ENCODE measurements at regions not wholly inside any gene's neighbourhood (a gene's known extent, or its start where the extent isn't known, plus 50 kb on each side); places are given as distances from the start of the nearest gene placed in this dataset.
"Not testable (repeated sequence)": the region's sequence is repeated elsewhere in the genome, so short reads cannot be mapped to it uniquely, and the experiment has no call there.

DNA sequence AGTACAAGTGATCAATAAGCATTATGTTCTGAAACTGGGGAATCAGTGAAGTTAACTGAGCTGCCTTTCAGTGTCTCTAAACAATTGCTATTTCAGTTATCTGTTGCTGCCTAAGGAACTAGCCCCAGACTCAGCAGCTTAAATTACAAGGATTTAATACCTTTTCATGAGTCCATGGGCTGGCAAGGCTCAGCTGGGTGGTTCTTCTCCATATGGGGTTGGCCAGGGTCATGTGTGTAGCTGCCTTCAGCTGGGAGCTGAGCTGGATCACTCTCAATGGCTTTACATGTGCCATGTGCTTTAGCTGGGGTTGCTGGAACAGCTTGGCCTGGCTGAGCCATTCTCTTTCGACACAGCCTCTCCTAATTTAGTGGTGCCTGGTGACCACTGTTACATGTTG, 295.0 kb upstream of the NCAM1 start:
- Histone ChIP-seq H3K27ac (ENCODE audit: low read length) (no peak overlapping the region), H3K4me3 (ENCODE audit: low read length) (no peak overlapping the region), H3K36me3 (ENCODE audit: control insufficient read depth, insufficient read depth, low read length) (no peaks in the 10 kb centered on the region), H3K9me3 (ENCODE audit: control insufficient read depth, insufficient read depth, low read length) (no peaks in the 10 kb centered on the region), H3K4me1 (ENCODE audit: control insufficient read depth, insufficient read depth, low read length) (no peaks in the 10 kb centered on the region), H3K27me3 (ENCODE audit: control insufficient read depth, insufficient read depth, low read length) (no peaks in the 10 kb centered on the region)
- DNase-seq (ENCODE audit: low read depth, low spot score): no peak
- WGBS (ENCODE audit: insufficient coverage, insufficient read length): no CpG with 5 or more reads among the region's 1 CpG

DNA sequence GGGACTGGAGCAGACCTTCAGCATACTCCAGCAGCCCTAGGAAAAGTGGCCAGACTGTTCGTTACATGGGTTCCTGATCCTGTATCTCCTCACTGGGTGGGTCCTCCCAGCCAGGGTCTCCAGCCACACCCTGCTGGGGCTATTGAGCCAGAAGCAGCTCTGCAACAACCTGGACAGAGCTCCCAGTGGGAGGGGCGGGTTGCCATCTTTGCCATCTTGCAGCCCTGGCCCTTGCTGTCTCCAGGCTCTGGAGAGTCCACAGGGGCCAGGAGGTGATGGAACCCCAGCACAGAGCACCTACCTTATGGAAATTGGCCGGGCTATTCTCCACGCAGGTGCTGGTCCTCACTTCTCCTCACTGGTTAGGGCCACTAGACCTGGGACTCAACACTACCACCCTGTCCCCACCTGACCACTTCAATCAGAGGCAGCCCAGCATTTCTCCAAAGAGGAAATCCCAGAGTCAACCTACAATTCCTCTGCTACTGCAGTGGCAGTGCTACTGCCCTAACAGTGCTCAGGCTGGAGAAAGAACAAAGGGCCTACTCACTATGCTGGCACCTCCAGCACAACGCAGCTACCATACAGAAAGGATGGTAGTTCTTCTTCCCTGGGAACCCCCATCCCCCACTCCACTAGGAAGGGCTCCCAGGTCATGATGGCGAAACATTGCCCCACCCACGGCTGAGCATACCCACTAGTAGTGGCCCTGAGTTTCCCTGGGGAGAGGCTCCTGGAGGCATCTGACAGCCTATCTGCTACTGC, 290.2 kb upstream of the NCAM1 start:
- WGBS (ENCODE audit: insufficient coverage, insufficient read length): no CpG with 5 or more reads among the region's 7 CpGs
- no peaks in the 10 kb centered on the region for H3K36me3 ChIP-seq (ENCODE audit: control insufficient read depth, insufficient read depth, low read length)
- H3K27me3 ChIP-seq (ENCODE audit: control insufficient read depth, insufficient read depth, low read length): no peaks in the 10 kb centered on the region
- DNase-seq (ENCODE audit: low read depth, low spot score): no peak
- H3K4me3 ChIP-seq (ENCODE audit: low read length): no peak overlapping the region
- H3K9me3 ChIP-seq (ENCODE audit: control insufficient read depth, insufficient read depth, low read length): no peaks in the 10 kb centered on the region
- no peak overlapping the region for H3K27ac ChIP-seq (ENCODE audit: low read length)
- no peaks in the 10 kb centered on the region for H3K4me1 ChIP-seq (ENCODE audit: control insufficient read depth, insufficient read depth, low read length)

DNA sequence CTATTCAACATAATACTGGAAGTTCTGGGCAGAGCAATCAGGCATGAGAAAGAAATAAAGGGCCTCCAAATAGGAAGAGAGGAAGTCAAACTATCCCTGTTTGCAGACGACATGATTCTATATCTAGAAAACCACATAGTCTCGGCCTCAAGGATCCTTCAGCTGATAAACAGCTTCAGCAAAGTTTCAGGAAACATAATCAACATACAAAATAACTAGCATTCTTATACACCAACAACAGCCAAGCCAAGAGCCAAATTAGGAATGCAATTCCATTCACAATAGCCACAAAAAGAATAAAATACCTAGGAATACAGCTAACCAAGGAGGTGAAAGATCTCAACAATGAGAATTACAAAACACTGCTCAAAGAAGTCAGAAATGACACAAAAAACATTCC, 287.8 kb upstream of the NCAM1 start:
- H3K4me1 ChIP-seq (ENCODE audit: control insufficient read depth, insufficient read depth, low read length); H3K4me3 ChIP-seq (ENCODE audit: low read length); DNase-seq (ENCODE audit: low read depth, low spot score); H3K27ac ChIP-seq (ENCODE audit: low read length); H3K36me3 ChIP-seq (ENCODE audit: control insufficient read depth, insufficient read depth, low read length); H3K27me3 ChIP-seq (ENCODE audit: control insufficient read depth, insufficient read depth, low read length); H3K9me3 ChIP-seq (ENCODE audit: control insufficient read depth, insufficient read depth, low read length): not testable (repeated sequence)
- no CpG with 5 or more reads among the region's 2 CpGs for WGBS (ENCODE audit: insufficient coverage, insufficient read length)

DNA sequence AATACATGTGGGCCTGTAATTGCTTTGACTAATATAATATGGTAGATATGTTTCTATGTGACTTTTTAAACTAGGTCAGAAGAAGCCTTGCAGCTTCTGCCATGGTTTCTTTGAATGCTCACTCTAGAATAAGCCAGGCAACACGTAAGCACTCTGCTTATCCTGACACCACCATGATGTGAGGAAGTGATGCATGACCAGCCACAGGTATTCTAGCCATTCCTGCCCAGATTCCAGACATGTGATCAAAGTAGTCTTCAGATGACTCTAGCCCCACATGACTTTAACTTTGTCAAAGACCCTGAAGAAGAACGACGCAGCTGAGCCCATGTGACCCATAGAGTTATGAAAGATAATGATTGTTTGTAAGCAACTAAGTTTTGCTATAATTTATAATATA, 276.1 kb upstream of the NCAM1 start:
- Histone ChIP-seq H3K9me3 (ENCODE audit: control insufficient read depth, insufficient read depth, low read length) (no peaks in the 10 kb centered on the region), H3K36me3 (ENCODE audit: control insufficient read depth, insufficient read depth, low read length) (no peaks in the 10 kb centered on the region), H3K27me3 (ENCODE audit: control insufficient read depth, insufficient read depth, low read length) (no peaks in the 10 kb centered on the region), H3K4me1 (ENCODE audit: control insufficient read depth, insufficient read depth, low read length) (no peaks in the 10 kb centered on the region), H3K27ac (ENCODE audit: low read length) (no peak overlapping the region), H3K4me3 (ENCODE audit: low read length) (no peak overlapping the region)
- WGBS (ENCODE audit: insufficient coverage, insufficient read length): no CpG with 5 or more reads among the region's 3 CpGs
- DNase-seq (ENCODE audit: low read depth, low spot score): no peak

DNA sequence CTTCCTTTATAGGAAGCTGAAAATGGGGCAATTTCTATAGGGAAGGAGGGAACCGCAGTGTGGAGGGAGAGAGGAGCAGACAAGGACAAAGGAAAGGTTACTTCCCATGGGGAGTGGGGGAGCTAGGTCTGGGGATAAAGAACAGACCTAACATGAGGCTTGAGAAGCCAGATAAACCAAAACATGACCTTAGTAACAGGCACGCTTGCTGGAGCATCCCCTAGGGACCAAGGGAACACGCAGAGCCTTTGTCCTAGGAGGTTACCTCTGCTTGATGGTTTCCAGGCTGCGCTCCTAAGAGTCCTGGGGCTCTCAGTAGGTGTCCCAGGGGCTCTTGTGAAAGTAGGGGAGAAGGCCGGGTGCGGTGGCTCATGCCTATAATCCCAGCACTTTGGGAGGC, 271.4 kb upstream of the NCAM1 start:
- no peak overlapping the region for H3K4me3 ChIP-seq (ENCODE audit: low read length)
- no peaks in the 10 kb centered on the region for H3K27me3 ChIP-seq (ENCODE audit: control insufficient read depth, insufficient read depth, low read length)
- H3K4me1 ChIP-seq (ENCODE audit: control insufficient read depth, insufficient read depth, low read length): no peaks in the 10 kb centered on the region
- no peak for DNase-seq (ENCODE audit: low read depth, low spot score)
- WGBS (ENCODE audit: insufficient coverage, insufficient read length): no CpG with 5 or more reads among the region's 6 CpGs
- no peaks in the 10 kb centered on the region for H3K9me3 ChIP-seq (ENCODE audit: control insufficient read depth, insufficient read depth, low read length)
- no peak overlapping the region for H3K27ac ChIP-seq (ENCODE audit: low read length)
- no peaks in the 10 kb centered on the region for H3K36me3 ChIP-seq (ENCODE audit: control insufficient read depth, insufficient read depth, low read length)

DNA sequence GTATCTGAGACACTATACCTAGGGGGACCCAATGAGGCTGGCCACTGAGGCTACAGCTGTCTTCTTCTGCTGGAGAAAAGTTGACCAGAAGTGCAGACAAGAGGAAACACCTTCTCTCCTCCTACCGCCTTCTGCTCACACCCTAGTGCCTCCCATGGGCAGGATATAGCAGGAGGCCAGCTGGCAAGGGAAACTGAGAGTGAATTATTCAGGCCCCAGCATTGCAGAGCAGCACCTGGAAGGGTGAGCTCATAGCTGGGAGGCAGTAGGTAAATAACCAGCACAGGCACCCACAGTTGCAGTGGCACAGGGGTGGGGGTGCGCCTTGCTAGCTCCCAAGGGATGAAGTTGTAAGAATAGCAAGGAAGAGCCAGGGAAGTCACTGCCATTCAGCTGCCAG, 267.4 kb upstream of the NCAM1 start:
- Histone ChIP-seq H3K27ac (ENCODE audit: low read length) (no peak overlapping the region), H3K4me1 (ENCODE audit: control insufficient read depth, insufficient read depth, low read length) (no peaks in the 10 kb centered on the region), H3K4me3 (ENCODE audit: low read length) (no peak overlapping the region), H3K9me3 (ENCODE audit: control insufficient read depth, insufficient read depth, low read length) (no peaks in the 10 kb centered on the region), H3K27me3 (ENCODE audit: control insufficient read depth, insufficient read depth, low read length) (no peaks in the 10 kb centered on the region), H3K36me3 (ENCODE audit: control insufficient read depth, insufficient read depth, low read length) (no peaks in the 10 kb centered on the region)
- DNase-seq (ENCODE audit: low read depth, low spot score): no peak
- WGBS (ENCODE audit: insufficient coverage, insufficient read length): no CpG with 5 or more reads among the region's 2 CpGs

DNA sequence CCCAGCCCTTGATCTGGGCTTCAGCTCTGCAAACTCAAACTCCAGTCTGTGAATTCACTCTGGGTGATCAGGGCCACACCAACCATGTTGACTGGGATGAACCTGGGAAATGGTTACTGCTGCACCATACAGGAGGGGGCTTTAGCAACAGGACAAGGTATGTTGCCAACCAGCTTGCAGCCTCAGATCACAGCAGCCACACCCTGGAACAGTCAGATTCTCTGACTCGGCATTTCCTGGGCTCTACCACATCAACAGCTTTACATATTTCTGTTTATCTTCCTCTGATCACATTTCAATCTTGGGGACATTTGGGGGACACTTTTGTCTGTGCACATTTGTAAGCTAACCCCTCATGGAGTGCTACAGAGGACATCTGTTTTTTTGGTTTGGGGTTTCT, 267.0 kb upstream of the NCAM1 start:
- Histone ChIP-seq H3K27ac (ENCODE audit: low read length) (no peak overlapping the region), H3K27me3 (ENCODE audit: control insufficient read depth, insufficient read depth, low read length) (no peaks in the 10 kb centered on the region), H3K4me3 (ENCODE audit: low read length) (no peak overlapping the region), H3K9me3 (ENCODE audit: control insufficient read depth, insufficient read depth, low read length) (no peaks in the 10 kb centered on the region), H3K36me3 (ENCODE audit: control insufficient read depth, insufficient read depth, low read length) (no peaks in the 10 kb centered on the region), H3K4me1 (ENCODE audit: control insufficient read depth, insufficient read depth, low read length) (no peaks in the 10 kb centered on the region)
- DNase-seq (ENCODE audit: low read depth, low spot score): no peak
- no CpG with 5 or more reads among the region's 1 CpG for whole genome bisulfite sequencing (ENCODE audit: insufficient coverage, insufficient read length)

DNA sequence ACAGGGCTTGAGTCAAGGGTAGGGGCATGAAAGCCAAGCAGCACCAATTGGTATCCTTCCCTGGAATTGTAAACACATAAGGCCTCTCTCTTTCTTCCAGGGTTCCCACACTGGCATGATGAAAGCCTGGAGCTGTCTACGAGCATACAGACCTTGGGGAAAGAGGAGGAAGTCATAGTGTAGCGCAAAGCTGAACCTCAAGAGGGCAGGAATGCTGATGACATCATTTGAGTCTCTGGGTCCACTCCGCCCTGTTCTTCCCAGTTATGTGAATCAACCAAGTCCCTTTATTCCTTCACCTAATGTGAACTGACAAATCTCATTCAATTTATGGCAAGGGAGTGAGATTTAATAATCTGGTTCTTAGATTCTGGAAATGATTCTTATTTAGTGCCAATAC, 266.4 kb upstream of the NCAM1 start:
- Histone ChIP-seq H3K4me1 (ENCODE audit: control insufficient read depth, insufficient read depth, low read length) (no peaks in the 10 kb centered on the region), H3K27me3 (ENCODE audit: control insufficient read depth, insufficient read depth, low read length) (no peaks in the 10 kb centered on the region), H3K9me3 (ENCODE audit: control insufficient read depth, insufficient read depth, low read length) (no peaks in the 10 kb centered on the region), H3K4me3 (ENCODE audit: low read length) (no peak overlapping the region), H3K36me3 (ENCODE audit: control insufficient read depth, insufficient read depth, low read length) (no peaks in the 10 kb centered on the region), H3K27ac (ENCODE audit: low read length) (no peak overlapping the region)
- no peak for DNase-seq (ENCODE audit: low read depth, low spot score)
- WGBS (ENCODE audit: insufficient coverage, insufficient read length): no CpG with 5 or more reads among the region's 3 CpGs

DNA sequence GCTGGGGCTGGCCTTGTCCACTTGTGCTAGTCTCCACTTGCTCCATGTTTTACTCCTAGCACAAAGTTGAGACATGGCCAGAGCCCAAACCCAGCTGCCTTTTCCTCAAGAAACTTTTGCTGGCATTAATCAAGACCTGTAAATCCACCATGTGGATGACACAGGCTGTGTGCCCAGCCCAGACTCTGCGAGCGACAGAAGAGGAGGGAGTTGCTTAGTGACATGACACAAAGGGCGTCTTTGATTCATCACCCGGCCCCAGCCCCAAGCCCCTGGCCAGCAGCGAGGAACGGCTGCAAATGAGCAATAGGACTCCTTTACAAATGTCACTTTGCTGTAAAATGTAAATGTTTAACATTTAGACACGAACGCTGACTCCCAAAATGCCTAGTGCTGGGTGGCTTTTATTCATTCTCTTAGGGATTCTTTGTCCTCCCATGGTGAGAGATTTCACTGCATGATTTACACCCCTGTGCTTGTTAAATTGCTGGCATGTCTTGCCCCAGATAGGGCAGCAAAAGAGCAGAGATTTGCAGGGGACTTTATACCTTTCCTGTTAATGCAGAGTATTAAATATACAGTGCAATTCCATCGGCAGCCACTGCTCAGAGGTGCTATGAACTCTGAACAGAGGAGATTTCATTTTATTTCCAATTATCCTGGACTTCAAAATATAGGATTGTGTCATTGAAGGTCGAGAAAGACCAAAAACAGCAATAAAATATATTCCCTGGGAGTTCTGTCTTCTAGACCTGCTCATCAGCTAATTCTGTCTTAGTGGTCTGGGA, 263.6 kb upstream of the NCAM1 start:
- H3K36me3 ChIP-seq (ENCODE audit: control insufficient read depth, insufficient read depth, low read length): no peaks in the 10 kb centered on the region
- WGBS (ENCODE audit: insufficient coverage, insufficient read length): no CpG with 5 or more reads among the region's 10 CpGs
- no peaks in the 10 kb centered on the region for H3K4me1 ChIP-seq (ENCODE audit: control insufficient read depth, insufficient read depth, low read length)
- no peak for DNase-seq (ENCODE audit: low read depth, low spot score)
- no peak overlapping the region for H3K27ac ChIP-seq (ENCODE audit: low read length)
- H3K9me3 ChIP-seq (ENCODE audit: control insufficient read depth, insufficient read depth, low read length): no peaks in the 10 kb centered on the region
- no peak overlapping the region for H3K4me3 ChIP-seq (ENCODE audit: low read length)
- H3K27me3 ChIP-seq (ENCODE audit: control insufficient read depth, insufficient read depth, low read length): no peaks in the 10 kb centered on the region

DNA sequence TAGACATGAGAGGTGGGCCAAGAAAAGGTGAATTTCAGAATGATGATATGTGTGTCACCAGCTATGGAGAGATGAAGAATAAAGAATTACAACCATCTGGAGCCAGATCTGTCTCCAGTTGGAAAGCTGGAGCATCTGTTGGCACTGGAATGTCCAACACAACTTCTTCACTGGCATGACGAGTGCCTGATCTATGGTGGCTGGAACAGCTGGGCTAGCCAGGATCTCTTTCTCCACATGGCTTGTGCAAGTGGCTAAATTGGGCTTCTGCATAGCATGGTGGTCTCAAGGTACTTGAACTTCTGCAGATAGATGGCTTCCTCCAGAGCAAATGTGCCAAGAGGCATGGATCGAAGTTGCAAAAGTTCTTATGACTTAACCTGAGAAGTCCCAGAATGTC, 256.1 kb upstream of the NCAM1 start:
- Histone ChIP-seq H3K36me3 (ENCODE audit: control insufficient read depth, insufficient read depth, low read length) (no peaks in the 10 kb centered on the region), H3K4me1 (ENCODE audit: control insufficient read depth, insufficient read depth, low read length) (no peaks in the 10 kb centered on the region), H3K9me3 (ENCODE audit: control insufficient read depth, insufficient read depth, low read length) (no peaks in the 10 kb centered on the region), H3K4me3 (ENCODE audit: low read length) (no peak overlapping the region), H3K27me3 (ENCODE audit: control insufficient read depth, insufficient read depth, low read length) (no peaks in the 10 kb centered on the region), H3K27ac (ENCODE audit: low read length) (no peak overlapping the region)
- no CpG with 5 or more reads among the region's 2 CpGs for WGBS (ENCODE audit: insufficient coverage, insufficient read length)
- DNase-seq (ENCODE audit: low read depth, low spot score): no peak

DNA sequence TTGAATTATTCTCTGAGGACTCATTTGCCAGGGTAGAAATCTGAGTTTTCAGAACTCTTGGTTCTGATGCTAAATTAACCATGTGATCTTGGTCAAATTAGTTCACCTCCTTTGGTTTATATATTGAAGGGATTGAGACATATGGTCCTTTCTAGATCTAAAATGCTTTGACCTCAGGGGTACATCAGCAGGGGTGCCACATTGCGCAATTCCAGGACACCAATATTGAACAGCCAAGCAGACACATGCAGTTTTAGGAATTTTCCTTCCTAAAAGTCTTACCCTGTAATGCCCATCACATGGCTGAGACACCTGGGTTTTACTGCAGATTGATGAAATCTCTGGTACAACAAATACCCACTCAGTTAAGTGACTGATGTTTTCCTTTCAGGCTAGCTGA, 254.4 kb upstream of the NCAM1 start:
- Histone ChIP-seq H3K4me1 (ENCODE audit: control insufficient read depth, insufficient read depth, low read length) (no peaks in the 10 kb centered on the region), H3K9me3 (ENCODE audit: control insufficient read depth, insufficient read depth, low read length) (no peaks in the 10 kb centered on the region), H3K27me3 (ENCODE audit: control insufficient read depth, insufficient read depth, low read length) (no peaks in the 10 kb centered on the region), H3K4me3 (ENCODE audit: low read length) (no peak overlapping the region), H3K27ac (ENCODE audit: low read length) (no peak overlapping the region), H3K36me3 (ENCODE audit: control insufficient read depth, insufficient read depth, low read length) (no peaks in the 10 kb centered on the region)
- DNase-seq (ENCODE audit: low read depth, low spot score): no peak
- WGBS (ENCODE audit: insufficient coverage, insufficient read length): no CpG with 5 or more reads among the region's 1 CpG

Measured in iPS DF 6.9 (cell line).